Ovary (tissue), 7 donors: ENCODE measurements at regions not wholly inside any gene's neighbourhood (a gene's known extent, or its start where the extent isn't known, plus 50 kb on each side); places are given as distances from the start of the nearest gene placed in this dataset.

Experiments used
- DNase-seq, 5 donors: peaks; one replicate each; pipeline ENCODE4 v3.0.0-alpha.2; 2019 to 2020
- H3K27ac ChIP-seq, 2 donors: fragments of 200-600 bp; one replicate each; pipeline versions ENCODE4 v1.5.1 to v1.8.0; 2019 to 2022
- H3K27me3 ChIP-seq: fragments of 200-600 bp; one replicate; pipeline ENCODE4 v1.8.0; 2022
- H3K36me3 ChIP-seq: fragments of 200-600 bp; sonication (generic); one replicate; pipeline ENCODE4 v1.5.1; 2019
- H3K4me1 ChIP-seq: one replicate; pipeline ENCODE4 v1.8.1; 2013; ENCODE audit warnings: mild to moderate bottlenecking, moderate library complexity; ENCODE audit not compliant: insufficient read depth
- H3K4me3 ChIP-seq: fragments of 200-600 bp; sonication (generic); one replicate; pipeline ENCODE4 v1.5.1; 2017
- H3K9me3 ChIP-seq, 2 donors: fragments of 200-600 bp in 1 of 2; sonication (generic) in 1 of 2; one replicate each; pipeline versions ENCODE4 v1.5.1 to v1.8.1; 2013 to 2019; ENCODE audit warnings: mild to moderate bottlenecking in 1 of 2, moderate library complexity in 1 of 2
- CTCF ChIP-seq, 3 donors: fragments of 450-650 bp in 2 of 3; fragments of 200-600 bp in 1 of 3; IDR thresholded peaks; one replicate each; pipeline versions ENCODE4 v1.5.1 to v1.8.0; 2016 to 2022; ENCODE audit warnings: antibody characterized with exemption in 3 of 3, mild to moderate bottlenecking in 1 of 3
- EP300 ChIP-seq: sonication (generic); formaldehyde crosslinking; IDR thresholded peaks from one replicate; pipeline ENCODE4 v1.6.1; 2017; ENCODE audit warnings: antibody characterized with exemption
- POLR2A ChIP-seq: fragments of 450-650 bp; IDR thresholded peaks from one replicate; pipeline ENCODE4 v1.6.1; 2017; ENCODE audit warnings: antibody characterized with exemption, mild to moderate bottlenecking, moderate library complexity
- WGBS, 3 donors: extraction: QIAGEN DNeasy Blood & Tissue Kit in 1 of 3; methylation state at CpG; one replicate each; pipeline versions ENCODE4 v1.1.5 to v1.1.7; 2013 to 2017; 5-methylcytosine and 5-hydroxymethylcytosine counted together
- intact Hi-C, 4 donors: fragments of 100-400 bp; cut with DNase I; formaldehyde crosslinking; loops; one replicate each; pipeline versions ENCODE4 v1.11.0 to v1.15.1; 2022 to 2023
- donor health status: DM: no; HTN: no; CAD: no; lungs with moderate emphysema.
- donor health status: DM: no; HTN: no; CAD: no.
- donor health status: Bipolar disorder and iron deficiency.
- donor health status: DM: no; HTN: no; CAD: no.
- donor health status: DM: yes; HTN: yes; CAD: no.

GRCh38 chr15:93881310-93881709 is 350.1 kb upstream of the MCTP2 start:
- H3K27ac ChIP-seq = no peak overlapping the region
- H3K4me3 ChIP-seq = no peak overlapping the region
- no peak for TF ChIP-seq EP300
- no peak for TF ChIP-seq POLR2A
- no peak for TF ChIP-seq CTCF (IDR thresholded peaks at IDR 0.05)
- H3K4me1 ChIP-seq = no peaks in the 10 kb centered on the region
- no peaks in the 10 kb centered on the region for H3K9me3 ChIP-seq
- no peaks in the 10 kb centered on the region for H3K27me3 ChIP-seq
- H3K36me3 ChIP-seq = no peaks in the 10 kb centered on the region
- intact Hi-C loops = no loop called here
- no peak for DNase-seq

- TF ChIP-seq CTCF (IDR thresholded peaks at IDR 0.05) = no peak
- no peak for TF ChIP-seq EP300
- no peak for TF ChIP-seq POLR2A
- H3K4me3 ChIP-seq = no peak overlapping the region
- 89 to 92% (median 89%) methylated on average over 1 of the region's 1 CpG for WGBS, 3 donors
- no peaks in the 10 kb centered on the region for H3K27me3 ChIP-seq
- H3K9me3 ChIP-seq = no peaks in the 10 kb centered on the region
- intact Hi-C loops = no loop called here
- no peak for DNase-seq
- no peaks in the 10 kb centered on the region for H3K36me3 ChIP-seq
- H3K4me1 ChIP-seq = no peaks in the 10 kb centered on the region
- H3K27ac ChIP-seq = no peak overlapping the region
Observed at GRCh38 chr15:93880358-93880757, 351.0 kb upstream of the MCTP2 start.

DNA sequence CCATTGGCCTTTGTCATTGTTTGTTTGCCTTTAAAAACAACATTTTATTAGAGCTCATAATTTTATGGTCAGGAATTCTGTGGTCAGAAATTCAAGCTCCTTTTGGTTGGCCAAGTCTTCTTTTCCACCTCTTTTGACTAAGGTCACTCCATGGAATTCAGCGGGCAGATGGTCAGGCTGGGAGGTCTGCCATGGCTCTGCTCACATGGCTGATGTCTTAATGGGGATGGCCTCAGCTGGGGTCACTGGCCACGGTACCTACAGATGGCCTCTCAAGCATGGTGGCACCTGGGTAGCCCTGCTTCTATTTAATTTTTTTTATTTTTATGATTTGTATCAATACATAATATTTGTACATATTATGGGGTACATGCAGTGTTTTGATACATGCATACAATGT is 360.8 kb upstream of the MCTP2 start:
- Histone ChIP-seq H3K4me3 (no peak overlapping the region), H3K4me1 (no peaks in the 10 kb centered on the region), H3K27ac (no peak overlapping the region), H3K9me3 (no peaks in the 10 kb centered on the region), H3K36me3 (no peaks in the 10 kb centered on the region), H3K27me3 (no peaks in the 10 kb centered on the region)
- no peak for TF ChIP-seq CTCF (IDR thresholded peaks at IDR 0.05)
- TF ChIP-seq EP300 = no peak
- TF ChIP-seq POLR2A = no peak
- DNase-seq = no peak
- WGBS, 3 donors = 83 to 94% (median 87%) methylated on average over 2 of the region's 2 CpGs
- intact Hi-C loops = no loop called here

DNA sequence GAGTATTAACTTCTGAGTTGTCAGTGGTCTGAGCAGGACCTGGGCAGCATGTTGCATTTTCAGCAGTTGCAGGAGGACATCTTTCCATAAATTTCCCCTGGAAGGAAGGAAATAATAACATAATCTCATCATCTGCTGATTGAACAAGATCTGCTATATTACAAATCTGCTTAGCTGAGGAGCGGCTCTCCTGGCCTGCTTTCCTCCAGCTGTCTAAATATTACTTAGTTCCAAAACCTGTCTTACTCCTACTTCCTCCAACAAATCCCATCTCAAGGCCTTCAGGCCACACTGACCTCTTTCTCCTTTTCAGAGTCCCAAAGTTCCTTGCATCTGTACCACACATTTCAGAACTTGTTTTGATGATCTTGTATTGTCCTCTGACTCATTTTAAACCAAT is 364.4 kb upstream of the MCTP2 start:
- Histone ChIP-seq H3K4me3 (no peak overlapping the region), H3K27me3 (no peaks in the 10 kb centered on the region), H3K36me3 (no peaks in the 10 kb centered on the region), H3K4me1 (no peaks in the 10 kb centered on the region), H3K9me3 (no peaks in the 10 kb centered on the region), H3K27ac (no peak overlapping the region)
- DNase-seq = no peak
- intact Hi-C loops = no loop called here
- TF ChIP-seq POLR2A (no peak), CTCF (IDR thresholded peaks at IDR 0.05) (no peak), EP300 (no peak)
- WGBS, 3 donors = 15 to 24% (median 18%) methylated on average over 1 of the region's 1 CpG

GRCh38 chr15:93866476-93866875 is 364.9 kb upstream of the MCTP2 start:
- Histone ChIP-seq H3K27ac (no peak overlapping the region), H3K9me3 (no peaks in the 10 kb centered on the region), H3K36me3 (no peaks in the 10 kb centered on the region), H3K4me3 (no peak overlapping the region), H3K27me3 (no peaks in the 10 kb centered on the region), H3K4me1 (no peaks in the 10 kb centered on the region)
- TF ChIP-seq CTCF (IDR thresholded peaks at IDR 0.05) (no peak), EP300 (no peak), POLR2A (no peak)
- no peak for DNase-seq
- 66 to 82% (median 77%) methylated on average over 6 of the region's 6 CpGs for WGBS, 3 donors
- intact Hi-C loops = no loop called here
